Muscle of back (tissue), 3 donors: ENCODE measurements at regions not wholly inside any gene's neighbourhood (a gene's known extent, or its start where the extent isn't known, plus 50 kb on each side); places are given as distances from the start of the nearest gene placed in this dataset.
A peak's percentile ranks its signal among the peaks of the same experiment; 100 is the strongest.

Source experiments
- DNase-seq, 3 donors: peaks; one replicate each; pipeline versions ENCODE4 v3.0.0 to v3.0.0-alpha.2; 2013

DNA sequence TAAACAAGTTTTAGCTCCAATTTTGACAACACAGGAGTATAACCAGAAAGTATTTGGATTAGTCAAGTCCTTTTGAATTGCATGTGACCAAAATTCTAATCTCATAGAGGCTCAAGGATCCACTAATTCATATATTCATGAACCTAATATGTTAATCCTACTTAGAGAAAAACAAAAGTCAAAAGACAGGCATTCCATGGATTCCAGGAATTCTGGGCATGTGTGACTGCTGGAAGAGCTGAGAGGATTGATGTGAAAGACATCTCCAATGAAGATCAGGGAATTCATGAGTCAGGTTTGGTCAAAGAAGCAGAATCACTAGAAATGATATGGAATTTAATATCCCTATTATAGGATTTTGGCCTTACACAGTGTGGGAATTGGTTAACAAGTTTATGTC lies 1494.6 kb upstream of the DDX18 start:
- no peak for DNase-seq

- no peak for DNase-seq
These were observed 1485.2 kb upstream of the DDX18 start for GRCh38 chr2:116329280-116329679.

GRCh38 chr2:116340690-116341089 lies 1473.8 kb upstream of the DDX18 start:
- no peak for DNase-seq

DNA sequence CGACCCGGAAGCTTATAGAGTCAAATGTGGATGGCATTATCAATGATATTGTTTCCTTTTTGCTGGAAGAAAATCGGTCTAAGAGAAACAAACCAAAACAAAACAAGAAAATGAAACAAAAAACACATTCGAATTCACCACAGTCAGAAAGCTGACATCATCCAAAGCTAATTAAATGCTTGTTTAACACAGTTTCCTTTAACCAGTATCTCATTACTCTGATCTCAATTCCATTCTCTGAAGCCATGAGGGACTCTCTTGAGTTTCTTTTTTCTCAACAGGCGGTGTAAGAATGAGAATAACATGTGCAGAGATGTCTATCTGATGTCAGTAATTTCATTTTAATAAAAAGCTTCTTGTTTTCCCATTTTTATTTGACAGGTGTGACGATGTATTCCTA lies 1448.3 kb upstream of the DDX18 start:
- DNase-seq = no peak

DNA sequence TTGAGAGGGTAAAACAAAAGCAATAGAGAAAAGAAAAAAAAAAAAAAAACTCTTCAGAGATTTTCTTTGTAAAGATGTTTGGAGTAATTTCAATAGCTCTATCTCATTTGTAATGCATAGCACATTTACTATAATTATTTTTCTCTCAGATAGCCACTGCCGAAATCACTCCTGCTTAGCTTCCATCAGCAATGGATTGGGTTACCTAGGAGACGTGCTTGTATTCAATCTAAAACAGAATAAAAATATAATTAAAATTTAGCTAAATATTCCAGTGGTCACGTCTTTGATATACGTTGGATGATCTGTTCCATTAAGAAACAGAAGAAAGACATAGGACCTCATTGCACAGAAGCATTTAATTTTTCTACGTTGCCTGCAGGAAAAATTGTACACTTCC lies 1435.7 kb upstream of the DDX18 start:
- no peak for DNase-seq

- DNase-seq = no peak
These were observed 1403.3 kb upstream of the DDX18 start for GRCh38 chr2:116411211-116411610.

- DNase-seq = no peak
These were observed 1400.8 kb upstream of the DDX18 start for GRCh38 chr2:116413659-116414058.

- peak; percentile 6 to 28 (median 12) for DNase-seq
These were observed 1397.6 kb upstream of the DDX18 start for GRCh38 chr2:116416731-116417377.

- DNase-seq = no peak
These were observed 1378.8 kb upstream of the DDX18 start for GRCh38 chr2:116435648-116436047.

DNA sequence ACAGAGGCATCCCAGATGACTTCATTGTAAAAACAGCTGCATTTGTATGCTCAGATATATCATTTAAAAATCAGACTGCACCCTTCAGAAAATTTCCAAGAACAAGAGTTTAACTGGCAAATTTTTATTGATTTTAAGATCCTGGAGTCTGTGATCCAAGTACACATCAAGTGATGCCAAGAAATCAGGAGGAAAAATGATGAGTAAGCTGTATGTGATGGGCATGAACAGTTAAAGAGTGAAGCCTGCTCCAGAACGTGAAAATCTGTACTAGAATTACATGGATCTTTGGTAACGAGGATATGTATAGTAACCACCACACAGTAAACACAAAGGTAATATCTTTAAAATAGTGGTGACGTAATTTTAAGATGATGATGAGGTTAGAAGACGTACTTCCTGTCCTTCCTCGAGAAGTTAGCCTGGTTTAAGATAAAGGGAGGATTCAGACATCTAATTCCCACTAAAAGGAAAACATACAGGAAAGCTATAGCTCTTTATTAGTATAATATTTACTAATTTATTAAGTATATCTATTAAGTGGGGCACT lies 1374.3 kb upstream of the DDX18 start:
- DNase-seq = no peak

- no peak for DNase-seq
These were observed 1372.1 kb upstream of the DDX18 start for GRCh38 chr2:116442418-116442817.

- no peak for DNase-seq
These were observed 1370.1 kb upstream of the DDX18 start for GRCh38 chr2:116444256-116444872.

DNA sequence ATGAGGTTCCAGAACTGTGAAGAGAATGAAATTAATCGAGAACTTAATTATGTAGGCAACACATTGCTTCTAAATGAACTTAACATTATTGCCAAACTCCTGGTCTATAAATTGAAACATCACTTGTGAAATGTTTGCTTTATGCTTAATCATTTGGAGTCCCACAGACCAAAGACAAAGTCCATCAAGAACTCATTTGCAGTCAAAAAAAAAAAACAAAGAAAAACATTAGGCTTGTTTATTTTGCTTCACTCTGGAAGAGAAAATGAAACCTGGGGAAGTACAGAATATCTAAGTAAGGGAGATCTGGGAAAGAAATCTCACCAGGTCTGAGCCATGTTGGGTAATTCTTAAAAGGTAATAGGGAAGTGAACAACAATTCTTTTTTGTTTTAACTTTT lies 1363.5 kb upstream of the DDX18 start:
- DNase-seq = no peak

DNA sequence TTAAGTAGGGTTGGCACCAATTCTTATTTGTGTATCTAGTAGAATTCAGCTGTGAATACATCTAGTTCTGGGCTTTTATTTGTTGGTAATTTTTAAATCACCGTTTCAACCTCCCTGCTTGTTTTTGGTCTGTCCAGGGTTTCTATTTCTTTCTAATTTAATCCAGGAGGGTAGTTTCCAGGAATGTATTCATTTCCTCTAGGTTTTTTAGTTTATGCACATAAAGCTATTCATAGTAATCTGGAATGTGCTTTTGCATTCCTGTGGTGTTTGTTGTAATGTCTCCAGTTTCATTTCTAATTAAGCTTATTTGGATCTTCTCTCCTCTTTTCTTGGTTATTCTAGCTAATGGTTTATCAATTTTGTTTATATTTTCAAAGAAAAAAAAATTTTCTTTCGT lies 1361.8 kb upstream of the DDX18 start:
- no peak for DNase-seq

DNA sequence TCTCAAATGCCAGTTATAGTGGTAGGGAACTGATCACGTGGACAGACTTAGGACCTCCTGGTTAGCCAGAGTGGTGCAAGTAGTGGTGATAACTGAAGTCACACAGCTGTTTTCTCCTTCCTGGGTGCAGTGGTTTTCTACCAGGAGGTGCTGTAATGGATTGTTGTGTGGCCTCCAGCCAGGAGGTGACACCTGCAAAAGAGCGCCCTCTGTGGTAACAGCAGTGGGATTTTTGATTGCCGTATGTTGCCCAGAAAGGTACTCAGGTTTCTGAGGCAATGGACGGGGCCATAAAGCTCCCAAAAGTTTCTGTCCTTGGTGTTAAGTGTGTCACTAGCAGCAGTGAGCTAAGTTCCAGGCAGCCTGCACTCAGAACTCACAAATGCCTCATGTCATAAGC lies 1358.1 kb upstream of the DDX18 start:
- DNase-seq = no peak

GRCh38 chr2:116467243-116467642 lies 1347.2 kb upstream of the DDX18 start:
- DNase-seq = no peak

DNA sequence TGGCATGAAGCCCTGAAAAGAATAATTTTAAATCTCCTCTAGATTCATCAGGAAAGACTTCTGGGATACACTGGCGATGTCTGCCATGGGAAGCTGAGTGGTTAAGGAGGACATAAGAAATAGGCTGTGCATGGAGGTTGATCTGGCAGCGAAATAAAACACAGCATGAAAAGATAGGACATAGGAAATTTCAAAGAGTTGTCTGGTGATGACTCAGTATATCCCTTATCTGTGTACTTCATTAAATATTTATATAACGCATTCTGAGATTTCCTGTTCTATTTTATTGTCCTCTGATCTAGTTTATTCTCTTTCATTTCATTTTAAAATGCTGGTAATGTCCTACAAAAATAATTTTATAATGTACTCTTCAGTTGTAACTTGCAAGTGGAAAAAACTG lies 1337.3 kb upstream of the DDX18 start:
- no peak for DNase-seq

DNA sequence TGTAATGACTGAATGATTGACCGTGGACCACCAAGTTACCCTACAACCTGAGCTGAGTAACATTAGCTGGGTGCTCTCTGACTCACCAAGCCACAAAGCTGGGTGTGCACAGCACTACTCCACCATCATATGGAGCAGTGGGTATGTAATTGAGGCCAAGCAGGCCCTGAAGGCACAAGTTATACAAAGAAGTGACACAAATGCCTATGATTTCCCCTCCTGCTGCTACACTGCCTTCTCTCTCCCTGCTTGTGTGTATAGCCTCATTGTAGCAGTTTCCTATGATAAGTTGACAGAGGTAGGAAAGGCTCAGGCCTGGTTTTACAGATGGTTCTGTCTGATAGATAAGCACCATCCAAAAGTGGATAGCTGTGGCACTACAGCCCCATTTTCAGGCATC lies 1327.2 kb upstream of the DDX18 start:
- DNase-seq = no peak

GRCh38 chr2:116489292-116489691 lies 1325.2 kb upstream of the DDX18 start:
- no peak for DNase-seq

- no peak for DNase-seq
These were observed 1324.5 kb upstream of the DDX18 start for GRCh38 chr2:116489944-116490343.

DNA sequence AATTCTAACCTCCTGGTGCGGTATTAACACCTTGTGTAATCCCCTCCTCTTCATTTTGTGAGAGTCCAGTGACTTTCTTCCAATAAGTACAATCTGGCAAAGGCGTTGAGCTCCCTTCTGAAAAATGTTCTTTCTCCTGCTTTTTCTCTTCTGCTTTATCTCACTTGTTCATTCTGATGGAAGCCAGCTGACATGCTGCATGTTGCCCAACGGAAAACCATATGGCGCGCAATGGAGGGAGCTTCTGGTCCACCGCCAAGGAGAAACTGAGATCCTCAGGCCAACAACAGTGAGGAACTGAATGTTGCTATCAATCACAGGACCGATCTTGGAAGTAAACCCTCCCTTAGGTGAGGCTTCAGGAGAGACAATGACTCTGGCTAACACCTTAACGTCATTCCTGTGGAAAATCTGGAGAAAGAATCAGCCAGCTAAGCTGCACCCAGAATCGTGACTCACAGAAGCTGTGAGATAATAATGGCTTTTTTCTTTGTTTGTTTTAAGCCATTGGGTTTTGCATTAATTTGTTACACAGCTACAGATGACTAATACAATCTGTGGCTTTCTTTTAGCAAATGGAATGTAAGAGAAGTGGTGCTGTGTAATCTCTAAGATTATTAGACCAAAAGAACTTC lies 1323.9 kb upstream of the DDX18 start:
- DNase-seq = no peak

GRCh38 chr2:116491292-116491691 lies 1323.2 kb upstream of the DDX18 start:
- DNase-seq = no peak

DNA sequence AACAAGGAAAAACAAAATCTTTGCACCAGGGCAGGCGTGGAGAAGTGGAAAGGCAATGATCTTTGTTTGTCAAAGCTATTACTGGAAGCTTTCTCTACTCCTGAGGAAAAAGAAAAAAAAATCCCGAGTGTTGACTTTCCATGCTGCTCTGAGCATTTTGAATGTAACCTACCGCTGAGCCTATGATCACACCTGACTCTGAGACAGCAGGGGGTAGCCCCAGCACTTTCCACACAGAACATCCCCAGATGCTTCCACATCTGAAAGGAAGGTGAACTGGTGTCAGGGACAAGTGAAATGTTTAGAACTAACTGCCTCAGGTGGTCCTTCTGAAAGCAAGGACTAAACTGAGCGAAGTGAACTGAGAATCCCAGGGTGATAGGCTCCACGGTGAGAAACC lies 1315.1 kb upstream of the DDX18 start:
- DNase-seq = no peak
